ENCODE measurements at regions not wholly inside any gene's neighbourhood (a gene's known extent, or its start where the extent isn't known, plus 50 kb on each side); places are given as distances from the start of the nearest gene placed in this dataset.

DNA sequence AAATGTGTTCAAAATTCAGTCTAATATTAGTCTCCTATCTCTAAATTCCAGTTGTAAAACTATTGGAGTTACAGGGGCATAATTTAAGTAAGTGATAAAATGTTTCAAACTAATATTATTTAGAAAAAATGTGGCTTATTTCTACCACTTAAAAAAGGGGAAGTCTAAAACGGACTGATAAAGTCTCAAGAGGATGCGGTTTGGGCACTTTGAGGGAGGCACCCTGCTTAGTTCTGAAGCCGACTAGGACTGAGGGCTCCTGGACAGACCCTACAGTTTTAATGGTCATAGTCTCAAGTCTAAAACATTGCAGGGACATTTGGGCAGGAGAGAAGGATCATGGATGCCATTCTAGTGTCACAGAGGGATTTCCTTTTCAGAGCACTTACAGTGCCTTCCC lies 566.3 kb downstream of the NR2F2 start:
- POLR2A ChIA-PET, result no interaction called here
- no peak for DNase-seq (ENCODE audit: extremely low spot score)
- CTCF ChIA-PET, result no interaction called here
- TF ChIP-seq, protein P1, sequence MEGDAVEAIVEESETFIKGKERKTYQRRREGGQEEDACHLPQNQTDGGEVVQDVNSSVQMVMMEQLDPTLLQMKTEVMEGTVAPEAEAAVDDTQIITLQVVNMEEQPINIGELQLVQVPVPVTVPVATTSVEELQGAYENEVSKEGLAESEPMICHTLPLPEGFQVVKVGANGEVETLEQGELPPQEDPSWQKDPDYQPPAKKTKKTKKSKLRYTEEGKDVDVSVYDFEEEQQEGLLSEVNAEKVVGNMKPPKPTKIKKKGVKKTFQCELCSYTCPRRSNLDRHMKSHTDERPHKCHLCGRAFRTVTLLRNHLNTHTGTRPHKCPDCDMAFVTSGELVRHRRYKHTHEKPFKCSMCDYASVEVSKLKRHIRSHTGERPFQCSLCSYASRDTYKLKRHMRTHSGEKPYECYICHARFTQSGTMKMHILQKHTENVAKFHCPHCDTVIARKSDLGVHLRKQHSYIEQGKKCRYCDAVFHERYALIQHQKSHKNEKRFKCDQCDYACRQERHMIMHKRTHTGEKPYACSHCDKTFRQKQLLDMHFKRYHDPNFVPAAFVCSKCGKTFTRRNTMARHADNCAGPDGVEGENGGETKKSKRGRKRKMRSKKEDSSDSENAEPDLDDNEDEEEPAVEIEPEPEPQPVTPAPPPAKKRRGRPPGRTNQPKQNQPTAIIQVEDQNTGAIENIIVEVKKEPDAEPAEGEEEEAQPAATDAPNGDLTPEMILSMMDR (IDR thresholded peaks at IDR 0.05; ENCODE audit: control extremely low read depth, extremely low read depth, low read depth, missing control alignments), result no peak

DNA sequence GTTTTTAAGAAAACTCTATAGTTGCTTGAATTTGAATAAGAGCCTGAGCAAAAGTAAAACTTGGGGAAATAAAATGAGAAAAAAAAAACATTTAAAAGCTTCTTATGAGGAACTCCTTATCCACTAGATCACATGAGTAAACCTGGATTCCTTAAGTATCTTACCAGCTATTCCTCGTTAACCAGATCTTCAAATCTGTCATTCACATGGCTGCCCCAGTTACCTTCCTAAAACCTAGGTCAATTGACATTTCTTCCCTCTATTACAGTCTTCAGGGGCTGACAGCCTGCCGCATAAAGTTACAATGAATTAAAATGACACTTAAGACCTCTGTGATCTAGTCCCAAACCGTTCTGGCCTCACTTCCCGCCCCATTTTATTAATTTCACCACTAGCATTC lies 583.6 kb downstream of the NR2F2 start:
- ChIA-PET CTCF (no interaction called here), POLR2A (no interaction called here)
- DNase-seq (ENCODE audit: extremely low spot score), result no peak
- TF ChIP-seq, protein P1 (IDR thresholded peaks at IDR 0.05; ENCODE audit: control extremely low read depth, extremely low read depth, low read depth, missing control alignments), result no peak

DNA sequence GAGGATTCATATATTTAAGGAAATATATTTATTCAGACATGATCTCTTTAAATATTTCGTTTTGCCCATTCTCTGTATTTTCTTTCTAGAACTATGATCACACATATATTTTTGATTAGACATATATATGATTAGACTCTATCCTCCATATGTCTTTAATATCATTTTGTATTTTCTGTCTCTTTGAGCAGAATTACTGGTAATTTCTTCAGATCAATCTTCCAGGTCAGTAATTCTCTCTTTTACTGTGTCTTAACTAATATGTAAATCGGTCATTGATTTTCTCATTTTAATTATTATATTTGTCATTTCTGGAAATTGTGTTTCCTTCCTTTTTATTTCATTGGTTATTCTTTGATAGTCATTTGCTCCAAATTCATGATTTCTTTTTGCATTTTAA lies 586.2 kb downstream of the NR2F2 start:
- DNase-seq (ENCODE audit: extremely low spot score), result no peak
- ChIA-PET CTCF (no interaction called here), POLR2A (no interaction called here)
- TF ChIP-seq, protein P1 (IDR thresholded peaks at IDR 0.05; ENCODE audit: control extremely low read depth, extremely low read depth, low read depth, missing control alignments), result no peak

DNA sequence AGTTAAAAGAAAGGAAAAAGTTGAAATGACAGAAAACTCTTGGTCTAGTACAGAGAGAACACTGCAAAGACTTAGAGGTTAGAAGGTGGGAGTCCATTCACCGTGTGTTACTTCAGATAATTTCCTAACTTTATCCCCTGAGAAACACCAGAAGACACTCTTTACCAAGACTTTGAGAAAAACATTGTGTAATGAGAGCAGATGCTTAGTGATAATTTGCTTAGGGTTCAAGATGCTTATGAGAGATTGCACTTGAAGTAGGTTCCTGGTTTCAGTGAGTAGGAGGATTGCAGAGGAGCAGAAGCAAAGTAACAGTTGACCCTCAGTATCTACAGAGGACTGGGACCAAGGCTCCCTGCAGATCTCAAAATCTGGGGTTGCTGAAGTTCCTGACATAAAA lies 594.1 kb downstream of the NR2F2 start:
- no peak for DNase-seq (ENCODE audit: extremely low spot score)
- CTCF ChIA-PET, result no interaction called here
- TF ChIP-seq, protein P1 (IDR thresholded peaks at IDR 0.05; ENCODE audit: control extremely low read depth, extremely low read depth, low read depth, missing control alignments), result no peak
- POLR2A ChIA-PET, result no interaction called here

DNA sequence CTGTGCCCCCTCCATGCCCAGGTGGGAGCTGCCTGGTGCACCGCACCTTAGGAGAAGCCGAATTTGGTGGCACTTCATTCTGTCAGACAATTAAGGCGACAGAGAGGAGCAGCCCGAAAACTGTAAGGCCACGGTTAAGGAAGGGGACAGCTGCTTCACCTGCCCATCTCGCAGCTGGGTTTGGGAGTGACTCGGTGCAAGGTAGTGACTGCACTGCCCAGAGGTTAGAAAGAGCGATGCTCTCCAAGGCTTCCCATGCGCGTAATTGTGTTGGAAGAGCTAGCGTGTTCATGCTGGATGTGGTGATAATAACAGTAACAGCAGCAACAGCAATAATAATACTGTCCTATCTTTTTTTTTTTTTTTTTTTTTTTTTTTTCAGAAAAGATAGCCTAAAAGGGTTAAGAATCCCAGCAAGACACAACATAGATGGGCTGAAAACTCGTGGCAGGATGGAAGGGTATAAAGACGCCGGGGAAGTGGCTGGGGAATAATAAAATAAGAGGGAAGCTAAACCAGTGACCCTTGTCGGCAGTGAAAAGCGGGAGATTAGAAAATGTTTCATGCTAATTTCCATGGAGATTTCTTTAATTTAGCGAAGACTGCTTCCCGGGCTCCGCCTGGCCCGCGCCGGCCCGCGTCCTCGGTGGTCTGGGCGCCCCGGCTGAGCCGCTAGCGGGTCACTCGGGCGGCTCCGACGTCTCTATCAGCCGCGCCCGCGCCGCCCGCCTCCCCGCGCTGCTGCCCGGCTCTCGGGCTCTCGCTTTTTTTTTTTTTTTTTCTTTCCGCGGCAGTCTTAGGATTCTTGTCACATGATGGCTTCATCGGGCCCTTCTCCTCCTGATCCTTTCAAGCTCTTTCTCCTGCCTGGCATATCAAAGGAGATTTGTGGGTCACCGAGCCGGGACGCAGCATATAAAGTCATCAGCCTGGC lies 617.1 kb downstream of the NR2F2 start:
- CTCF ChIA-PET, result interaction anchor here (0.9 kb wide), 1 partner anchor 9 kb away, joined by 3 read pairs; no protein-coding TSS in a partner anchor
- TF ChIP-seq, protein P1 (IDR thresholded peaks at IDR 0.05; ENCODE audit: control extremely low read depth, extremely low read depth, low read depth, missing control alignments), result no peak
- DNase-seq (ENCODE audit: extremely low spot score), result no peak
- POLR2A ChIA-PET, result interaction anchor here (0.6 kb wide), 1 partner anchor 106 kb away, joined by 8 read pairs; no protein-coding TSS in a partner anchor

DNA sequence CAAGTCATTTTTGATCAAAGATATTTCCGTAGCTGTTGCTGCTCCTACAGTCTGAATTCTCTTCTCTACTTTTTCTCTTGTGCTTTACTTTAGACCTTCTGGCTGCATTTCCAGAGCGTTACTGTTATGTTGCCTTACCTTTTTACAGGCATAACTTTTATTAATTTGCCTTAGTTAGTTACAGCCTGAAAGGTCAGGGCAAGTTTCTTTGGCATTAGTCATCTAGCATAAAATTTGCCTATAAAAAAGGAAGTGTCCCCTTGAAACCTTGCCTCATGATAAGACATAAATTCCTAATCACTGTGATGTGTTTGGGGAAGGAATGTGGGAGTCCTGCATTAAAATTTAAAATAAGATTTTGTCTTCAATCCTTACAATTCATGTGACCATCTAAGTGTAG lies 618.5 kb downstream of the NR2F2 start:
- TF ChIP-seq, protein P1 (IDR thresholded peaks at IDR 0.05; ENCODE audit: control extremely low read depth, extremely low read depth, low read depth, missing control alignments), result no peak
- DNase-seq (ENCODE audit: extremely low spot score), result no peak
- CTCF ChIA-PET, result no interaction called here
- POLR2A ChIA-PET, result no interaction called here

Data from GM10248 (cell line).